Pancreas (tissue), 10 donors: ENCODE measurements at regions not wholly inside any gene's neighbourhood (a gene's known extent, or its start where the extent isn't known, plus 50 kb on each side); places are given as distances from the start of the nearest gene placed in this dataset.

Source experiments
- ATAC-seq, 4 donors: fragments of 200-7000 bp; cut with Tn5 transposase; one replicate each; pipeline versions ENCODE4 v1.8.0 to v1.9.1; 2020; ENCODE audit warnings: mild to moderate bottlenecking in 4 of 4, moderate library complexity in 4 of 4
- DNase-seq, 6 donors: peaks; one replicate each; pipeline ENCODE4 v3.0.0-alpha.2; 2020
- FAIRE-seq: peaks from 2 replicates; lab custom pipeline; 2012; peaks lifted over from hg19 to GRCh38; lab: Jason Lieb, UNC
- H3K27ac ChIP-seq, 4 donors: fragments of 200-600 bp; sonication (generic); 1 replicate in 3 of 4; 2 replicates in 1 of 4; pipeline versions ENCODE4 v1.5.0 to v1.8.0; 2020
- H3K27me3 ChIP-seq, 4 donors: fragments of 200-600 bp; one replicate each; pipeline ENCODE4 v1.8.0; 2021
- H3K36me3 ChIP-seq, 3 donors: fragments of 200-600 bp; sonication (generic) in 1 of 3; one replicate each; pipeline versions ENCODE4 v1.5.0 to v1.8.0; 2020 to 2021
- H3K4me1 ChIP-seq, 3 donors: fragments of 200-600 bp; one replicate each; pipeline ENCODE4 v1.8.0; 2021
- H3K4me3 ChIP-seq, 4 donors: fragments of 200-600 bp; sonication (generic) in 2 of 4; one replicate each; pipeline versions ENCODE4 v1.5.0 to v1.8.0; 2020 to 2021
- H3K9me3 ChIP-seq, 4 donors: fragments of 200-600 bp; one replicate each; pipeline ENCODE4 v1.8.0; 2021
- CTCF ChIP-seq, 4 donors: fragments of 200-600 bp; sonication (generic) in 3 of 4; IDR thresholded peaks; one replicate each; pipeline versions ENCODE4 v1.5.0 to v1.8.0; 2021; ENCODE audit warnings: antibody characterized with exemption in 4 of 4
- WGBS, 2 donors: extraction: QIAGEN DNeasy Blood & Tissue Kit; methylation state at CpG; one replicate each; pipeline ENCODE4 v1.1.7; 2013; 5-methylcytosine and 5-hydroxymethylcytosine counted together
- intact Hi-C, 3 donors: fragments of 100-400 bp; cut with DNase I; formaldehyde crosslinking; loops; one replicate each; pipeline versions ENCODE4 v1.11.1 to v1.14.2; 2022
- donor health status: healthy with polysubstance abuse.
- donor health status: DM: no; HTN: no; CAD: no; lungs with moderate emphysema.
- donor health status: DM: no; HTN: no; CAD: no.
- donor health status: control.
- donor health status: control.
- donor health status: Bipolar disorder and iron deficiency.
- donor health status: DM: yes; HTN: yes; CAD: no.
- donor health status: DM: no; HTN: no; CAD: no.
- donor health status: DM: no; HTN: no; CAD: no.
- donor health status: DM: yes; HTN: yes; CAD: no.

GRCh38 chr9:19870988-19871387 lies 82.2 kb upstream of the SLC24A2 start:
- DNase-seq = no peak
- FAIRE-seq = no peak
- no peaks in the 10 kb centered on the region for H3K4me1 ChIP-seq
- peaks cover 0 to 6% (median 2%) of the 10 kb centered on the region in 4 donors for H3K9me3 ChIP-seq
- WGBS, 2 donors = 44 to 74% methylated on average over 2 of the region's 2 CpGs
- no peak overlapping the region for H3K4me3 ChIP-seq
- intact Hi-C loops = no loop called here
- TF ChIP-seq CTCF (IDR thresholded peaks at IDR 0.05) = no peak
- no peak overlapping the region for H3K27ac ChIP-seq
- no peaks in the 10 kb centered on the region for H3K27me3 ChIP-seq
- H3K36me3 ChIP-seq = no peaks in the 10 kb centered on the region
- ATAC-seq = no peak

GRCh38 chr9:19840953-19841352 lies 52.1 kb upstream of the SLC24A2 start:
- H3K36me3 ChIP-seq = no peaks in the 10 kb centered on the region
- H3K9me3 ChIP-seq = no peaks in the 10 kb centered on the region
- H3K4me1 ChIP-seq = no peaks in the 10 kb centered on the region
- H3K27me3 ChIP-seq = no peaks in the 10 kb centered on the region
- intact Hi-C loops = no loop called here
- no peak overlapping the region for H3K27ac ChIP-seq
- ATAC-seq = no peak
- 20 to 21% methylated on average over 1 of the region's 1 CpG for WGBS, 2 donors
- no peak for DNase-seq
- no peak for FAIRE-seq
- no peak overlapping the region for H3K4me3 ChIP-seq
- TF ChIP-seq CTCF (IDR thresholded peaks at IDR 0.05) = no peak
